Endothelial cell of umbilical vein (primary cell): ENCODE measurements at regions not wholly inside any gene's neighbourhood (a gene's known extent, or its start where the extent isn't known, plus 50 kb on each side); places are given as distances from the start of the nearest gene placed in this dataset.

Experiments
- BruUV-seq: library from RNA; stranded (reverse); fragments of 400-500 nt; replicated peaks from 2 replicates; lab custom pipeline; 2021; lab: Mats Ljungman, UMichigan
- CTCF ChIA-PET: fragments of 300-600, 350-600 bp; sonication (Branson Sonifier 250); formaldehyde crosslinking; loops from one replicate; lab custom pipeline; 2021; ENCODE audit warnings: antibody characterized with exemption, inconsistent platforms; lab: Charles Lee
- POLR2A ChIA-PET: fragments of 300-600, 350-600 bp; sonication (Branson Sonifier 250); formaldehyde crosslinking; loops from one replicate; lab custom pipeline; 2021; ENCODE audit warnings: antibody characterized with exemption, inconsistent platforms; lab: Charles Lee
- DNase-seq: peaks from one replicate; pipeline ENCODE4 v3.0.0-alpha.2; 2011; ENCODE audit warnings: low read depth, low spot score
- FAIRE-seq: peaks from 2 replicates; lab custom pipeline; 2011; peaks lifted over from hg19 to GRCh38; lab: Jason Lieb, UNC
- H2AFZ ChIP-seq: 2 replicates; pipeline ENCODE4 v1.6.0; 2012; ENCODE audit warnings: low read depth, low read length, control low read depth, inconsistent platforms
- H3K27ac ChIP-seq: 2 replicates; pipeline ENCODE4 v1.5.1; 2011; ENCODE audit warnings: low read depth, mild to moderate bottlenecking, control low read depth, low read length, moderate library complexity; ENCODE audit not compliant: insufficient read depth
- H3K27me3 ChIP-seq, 2 experiments: 2 replicates each; pipeline versions ENCODE4 v1.6.0 to v1.6.1; 2011; ENCODE audit warnings: low read length in 2 of 2, mixed read lengths in 1 of 2; ENCODE audit not compliant: control insufficient read depth in 2 of 2, insufficient read depth in 2 of 2
- H3K36me3 ChIP-seq, 2 experiments: 2 replicates in 1 of 2; 3 replicates in 1 of 2; pipeline ENCODE4 v1.5.1; 2011; ENCODE audit warnings: low read length in 2 of 2, mild to moderate bottlenecking in 1 of 2, moderate library complexity in 1 of 2; ENCODE audit not compliant: control insufficient read depth in 2 of 2, insufficient read depth in 2 of 2; ENCODE audit errors: extremely low read depth in 1 of 2
- H3K4me1 ChIP-seq: 3 replicates; pipeline ENCODE4 v1.5.1; 2011; ENCODE audit warnings: mild to moderate bottlenecking, low read length; ENCODE audit not compliant: control insufficient read depth, insufficient read depth; ENCODE audit errors: extremely low read depth
- H3K4me2 ChIP-seq: 2 replicates; pipeline ENCODE4 v1.6.1; 2011; ENCODE audit warnings: low read length, control low read depth, mixed read lengths; ENCODE audit not compliant: insufficient read depth
- H3K4me3 ChIP-seq, 3 experiments: fragments of 200-600 bp in 1 of 3; sonication (generic), shearing (Covaris generic) in 1 of 3; replicated peaks in 1 of 3; 2 replicates each; pipeline ENCODE4 v1.5.1; 2011 to 2016; ENCODE audit warnings: control low read depth in 3 of 3, low read length in 3 of 3, mild to moderate bottlenecking in 2 of 3, inconsistent platforms in 1 of 3, low read depth in 1 of 3, moderate library complexity in 1 of 3; ENCODE audit not compliant: insufficient read depth in 1 of 3
- H3K79me2 ChIP-seq: 2 replicates; pipeline ENCODE4 v1.6.0; 2012; ENCODE audit warnings: low read length, inconsistent platforms; ENCODE audit not compliant: control insufficient read depth, insufficient read depth
- H3K9ac ChIP-seq: replicated peaks from 2 replicates; pipeline ENCODE3; 2011; ENCODE audit warnings: low read length, control low read depth; ENCODE audit not compliant: insufficient read depth; ENCODE audit errors: extremely low read depth
- H3K9me1 ChIP-seq: replicated peaks from 3 replicates; pipeline ENCODE4 v1.6.0; 2011; ENCODE audit warnings: mild to moderate bottlenecking, low read length; ENCODE audit not compliant: control insufficient read depth, insufficient read depth; ENCODE audit errors: extremely low read depth
- H3K9me3 ChIP-seq: replicated peaks from 2 replicates; pipeline ENCODE4 v1.5.1; 2012; ENCODE audit warnings: low read length, inconsistent platforms; ENCODE audit not compliant: control insufficient read depth, insufficient read depth
- H4K20me1 ChIP-seq: replicated peaks from 2 replicates; pipeline ENCODE3; 2011; ENCODE audit warnings: mild to moderate bottlenecking, low read length; ENCODE audit not compliant: control insufficient read depth, insufficient read depth; ENCODE audit errors: extremely low read depth
- EZH2 ChIP-seq: IDR thresholded peaks from 2 replicates; pipeline ENCODE4 v1.6.1; 2012; ENCODE audit warnings: borderline replicate concordance, low read depth, mild to moderate bottlenecking, moderate library complexity, low read length, inconsistent platforms; ENCODE audit not compliant: severe bottlenecking
- FOS ChIP-seq: IDR thresholded peaks from 2 replicates; pipeline ENCODE4 v1.6.1; 2011; ENCODE audit warnings: mild to moderate bottlenecking, low read length, moderate library complexity, borderline replicate concordance; ENCODE audit not compliant: insufficient read depth
- GATA2 ChIP-seq: IDR thresholded peaks from 2 replicates; pipeline ENCODE4 v1.7.0; 2011; ENCODE audit warnings: low read depth, mild to moderate bottlenecking, moderate library complexity, mixed read lengths, low read length; ENCODE audit not compliant: insufficient read length, insufficient read depth
- JUN ChIP-seq: IDR thresholded peaks from 2 replicates; pipeline ENCODE4 v1.6.1; 2011; ENCODE audit warnings: borderline replicate concordance, low read depth; ENCODE audit not compliant: insufficient read length, insufficient read depth
- MYC ChIP-seq: IDR thresholded peaks from one replicate; pipeline ENCODE4 v1.6.1; 2011; ENCODE audit warnings: mild to moderate bottlenecking, low read depth, low read length
- POLR2A ChIP-seq: IDR thresholded peaks from 2 replicates; pipeline ENCODE4 v1.6.1; 2012; ENCODE audit warnings: low read depth, mild to moderate bottlenecking, control low read depth, low read length
- POLR2AphosphoS5 ChIP-seq: IDR thresholded peaks from 2 replicates; pipeline ENCODE4 v1.6.1; 2012; ENCODE audit warnings: low read depth, mild to moderate bottlenecking, control low read depth, low read length, moderate library complexity; ENCODE audit not compliant: insufficient read depth
- dilution Hi-C: fragments of 300-500 bp; cut with MboI; formaldehyde crosslinking; loops from one replicate; pipeline ENCODE4 v1.15.0; 2019; ENCODE audit warnings: low sequenced_read_pairs; ENCODE audit not compliant: extremely low pct_ligation_motif_present
- intact Hi-C: fragments of 100-400 bp; cut with micrococcal nuclease; formaldehyde crosslinking; loops from one replicate; pipeline ENCODE4 v1.10.0; 2022
- TF ChIP-seq, protein P1 (sequence below), 2 donors: IDR thresholded peaks; 1 replicate in 1 of 2; 2 replicates in 1 of 2; pipeline ENCODE4 v1.5.1; 2011; ENCODE audit warnings: low read length in 2 of 2, mild to moderate bottlenecking in 2 of 2, moderate library complexity in 2 of 2, control low read depth in 1 of 2, inconsistent platforms in 1 of 2, low read depth in 1 of 2; ENCODE audit not compliant: insufficient read depth in 1 of 2; ENCODE audit errors: extremely low read depth in 1 of 2
- TF ChIP-seq, protein P2 (sequence below): IDR thresholded peaks from 2 replicates; pipeline ENCODE4 v1.6.1; 2011; ENCODE audit not compliant: insufficient read depth, insufficient read length

DNA sequence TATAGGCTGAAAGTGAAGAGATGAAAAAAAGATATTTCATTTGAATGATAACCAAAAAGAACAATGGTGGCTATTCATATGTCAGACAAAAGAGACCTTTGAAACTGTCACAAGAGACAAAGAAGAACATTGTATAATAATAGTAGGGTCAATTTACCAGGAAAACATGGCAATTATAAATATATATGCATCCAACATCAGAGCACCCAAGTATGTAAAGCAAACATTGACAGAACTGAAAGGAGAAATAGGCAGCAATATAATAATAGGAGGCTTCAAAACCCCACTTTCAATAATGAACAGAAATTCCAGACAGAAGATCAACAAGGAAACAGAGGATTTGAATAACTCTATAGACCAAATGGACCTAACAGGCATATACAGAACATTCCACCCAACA, 876.2 kb downstream of the GRID1 start:
- Histone ChIP-seq H3K4me2 (no peak overlapping the region), H3K9me3 (no peaks in the 10 kb centered on the region), H3K27me3 (no peaks in the 10 kb centered on the region), H3K4me3 (no peak overlapping the region), H3K79me2 (no peaks in the 10 kb centered on the region), H2AFZ (no peak overlapping the region), H3K27ac (no peak overlapping the region), H3K4me1 (no peaks in the 10 kb centered on the region), H3K36me3 (no peaks in the 10 kb centered on the region), H3K9ac (no peak overlapping the region), H3K9me1 (no peaks in the 10 kb centered on the region), H4K20me1 (no peaks in the 10 kb centered on the region)
- no peak for FAIRE-seq
- POLR2A ChIA-PET = no interaction called here
- BruUV-seq = no TSS peak
- DNase-seq = no peak
- TF ChIP-seq GATA2 = no peak
- TF ChIP-seq, protein P1, sequence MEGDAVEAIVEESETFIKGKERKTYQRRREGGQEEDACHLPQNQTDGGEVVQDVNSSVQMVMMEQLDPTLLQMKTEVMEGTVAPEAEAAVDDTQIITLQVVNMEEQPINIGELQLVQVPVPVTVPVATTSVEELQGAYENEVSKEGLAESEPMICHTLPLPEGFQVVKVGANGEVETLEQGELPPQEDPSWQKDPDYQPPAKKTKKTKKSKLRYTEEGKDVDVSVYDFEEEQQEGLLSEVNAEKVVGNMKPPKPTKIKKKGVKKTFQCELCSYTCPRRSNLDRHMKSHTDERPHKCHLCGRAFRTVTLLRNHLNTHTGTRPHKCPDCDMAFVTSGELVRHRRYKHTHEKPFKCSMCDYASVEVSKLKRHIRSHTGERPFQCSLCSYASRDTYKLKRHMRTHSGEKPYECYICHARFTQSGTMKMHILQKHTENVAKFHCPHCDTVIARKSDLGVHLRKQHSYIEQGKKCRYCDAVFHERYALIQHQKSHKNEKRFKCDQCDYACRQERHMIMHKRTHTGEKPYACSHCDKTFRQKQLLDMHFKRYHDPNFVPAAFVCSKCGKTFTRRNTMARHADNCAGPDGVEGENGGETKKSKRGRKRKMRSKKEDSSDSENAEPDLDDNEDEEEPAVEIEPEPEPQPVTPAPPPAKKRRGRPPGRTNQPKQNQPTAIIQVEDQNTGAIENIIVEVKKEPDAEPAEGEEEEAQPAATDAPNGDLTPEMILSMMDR (IDR thresholded peaks at IDR 0.05; ENCODE audit: extremely low read depth in 1 of 2, insufficient read depth in 1 of 2, low read depth in 1 of 2, low read length in 2 of 2) = no peak
- no peak for TF ChIP-seq EZH2
- TF ChIP-seq, protein P2, sequence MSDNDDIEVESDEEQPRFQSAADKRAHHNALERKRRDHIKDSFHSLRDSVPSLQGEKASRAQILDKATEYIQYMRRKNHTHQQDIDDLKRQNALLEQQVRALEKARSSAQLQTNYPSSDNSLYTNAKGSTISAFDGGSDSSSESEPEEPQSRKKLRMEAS = no peak
- TF ChIP-seq MYC = no peak
- no peak for TF ChIP-seq JUN
- TF ChIP-seq POLR2A = no peak
- TF ChIP-seq FOS = no peak
- no peak for TF ChIP-seq POLR2AphosphoS5
- intact Hi-C loops = no loop called here
- CTCF ChIA-PET = no interaction called here
- dilution Hi-C loops = no loop called here
